ENCODE measurements at regions not wholly inside any gene's neighbourhood (a gene's known extent, or its start where the extent isn't known, plus 50 kb on each side); places are given as distances from the start of the nearest gene placed in this dataset.

GRCh38 chr11:127919206-127920000 is 668.0 kb downstream of the ETS1 start:
- intact Hi-C loops (cut with DNase I): no loop called here

GRCh38 chr11:127902382-127902781 is 685.0 kb downstream of the ETS1 start:
- H3K27me3 ChIP-seq: no peaks in the 10 kb centered on the region
- H3K36me3 ChIP-seq: no peaks in the 10 kb centered on the region
- H3K4me1 ChIP-seq: no peaks in the 10 kb centered on the region
- no peak for TF ChIP-seq CTCF (IDR thresholded peaks at IDR 0.05)
- intact Hi-C loops (cut with DNase I): no loop called here
- no peaks in the 10 kb centered on the region for H3K9me3 ChIP-seq
- H3K27ac ChIP-seq: no peak overlapping the region
- DNase-seq (no peak), ATAC-seq (no peak)
- no peak overlapping the region for H3K4me3 ChIP-seq

More at GRCh38 chr11:127919206-127920000, 668.0 kb downstream of the ETS1 start:
- H3K9me3 ChIP-seq: no peaks in the 10 kb centered on the region
- H3K4me3 ChIP-seq: no peak overlapping the region
- no peaks in the 10 kb centered on the region for H3K27me3 ChIP-seq
- TF ChIP-seq CTCF (IDR thresholded peaks at IDR 0.05): no peak
- no peak for ATAC-seq
- no peak overlapping the region for H3K27ac ChIP-seq
- H3K4me1 ChIP-seq: no peaks in the 10 kb centered on the region
- DNase-seq: no peak
- H3K36me3 ChIP-seq: no peaks in the 10 kb centered on the region

GRCh38 chr11:127898422-127899365 is 688.7 kb downstream of the ETS1 start:
- Histone ChIP-seq H3K36me3 (no peaks in the 10 kb centered on the region), H3K27ac (no peak overlapping the region), H3K27me3 (no peaks in the 10 kb centered on the region), H3K4me3 (no peak overlapping the region), H3K4me1 (no peaks in the 10 kb centered on the region), H3K9me3 (no peaks in the 10 kb centered on the region)
- ATAC-seq: peak; percentile 21
- DNase-seq: no peak
- intact Hi-C loops (cut with DNase I): no loop called here
- no peak for TF ChIP-seq CTCF (IDR thresholded peaks at IDR 0.05)

GRCh38 chr11:127895776-127896175 is 691.6 kb downstream of the ETS1 start:
- H3K27ac ChIP-seq: no peak overlapping the region
- intact Hi-C loops (cut with DNase I): no loop called here
- DNase-seq (no peak), ATAC-seq (no peak)
- H3K9me3 ChIP-seq: no peaks in the 10 kb centered on the region
- no peaks in the 10 kb centered on the region for H3K36me3 ChIP-seq
- H3K4me3 ChIP-seq: no peak overlapping the region
- H3K4me1 ChIP-seq: no peaks in the 10 kb centered on the region
- no peaks in the 10 kb centered on the region for H3K27me3 ChIP-seq
- no peak for TF ChIP-seq CTCF (IDR thresholded peaks at IDR 0.05)

GRCh38 chr11:127894316-127894715 is 693.0 kb downstream of the ETS1 start:
- Histone ChIP-seq H3K4me1 (no peaks in the 10 kb centered on the region), H3K27ac (no peak overlapping the region), H3K27me3 (no peaks in the 10 kb centered on the region), H3K9me3 (no peaks in the 10 kb centered on the region), H3K4me3 (no peak overlapping the region), H3K36me3 (no peaks in the 10 kb centered on the region)
- ATAC-seq: no peak
- DNase-seq: no peak
- intact Hi-C loops (cut with DNase I): no loop called here
- no peak for TF ChIP-seq CTCF (IDR thresholded peaks at IDR 0.05)
